ENCODE measurements at regions not wholly inside any gene's neighbourhood (a gene's known extent, or its start where the extent isn't known, plus 50 kb on each side); places are given as distances from the start of the nearest gene placed in this dataset.

- Mint-ChIP-seq H3K36me3 (ENCODE audit: insufficient read depth, unreplicated experiment) (no peaks in the 10 kb centered on the region), H3K27ac (ENCODE audit: unreplicated experiment) (no peak overlapping the region), H3K4me3 (ENCODE audit: unreplicated experiment) (no peak overlapping the region), H3K4me1 (ENCODE audit: low read depth, unreplicated experiment) (peaks cover 5% of the 10 kb centered on the region), H3K27me3 (ENCODE audit: insufficient read depth, unreplicated experiment) (no peaks in the 10 kb centered on the region), H3K9me3 (ENCODE audit: unreplicated experiment) (no peaks in the 10 kb centered on the region)
- DNase-seq, result no peak
- no TSS peak for BruUV-seq (replicated peaks)
- H3K4me1 ChIP-seq, result peaks cover 10% of the 10 kb centered on the region
- no peaks in the 10 kb centered on the region for H3K9me3 ChIP-seq
- ChIA-PET CTCF (no interaction called here), POLR2A (no interaction called here)
- H3K27me3 ChIP-seq (replicated peaks; ENCODE audit: control insufficient read depth, insufficient read depth, low read length), result no peaks in the 10 kb centered on the region
- no peak for TF ChIP-seq CTCF (IDR thresholded peaks at IDR 0.05; ENCODE audit: insufficient read depth in 1 of 2, low read depth in 1 of 2, low read length in 1 of 2, severe bottlenecking in 1 of 2, unreplicated experiment in 1 of 2)
- intact Hi-C loops (cut with micrococcal nuclease; ENCODE audit: unreplicated experiment), result no loop called here
- H3K36me3 ChIP-seq (ENCODE audit: control insufficient read depth, insufficient read depth, low read length), result no peaks in the 10 kb centered on the region
- no peak overlapping the region for H3K4me3 ChIP-seq (ENCODE audit: low read depth, low read length)
Observed at GRCh38 chr2:64367444-64368232, 86.3 kb upstream of the LGALSL start.

DNA sequence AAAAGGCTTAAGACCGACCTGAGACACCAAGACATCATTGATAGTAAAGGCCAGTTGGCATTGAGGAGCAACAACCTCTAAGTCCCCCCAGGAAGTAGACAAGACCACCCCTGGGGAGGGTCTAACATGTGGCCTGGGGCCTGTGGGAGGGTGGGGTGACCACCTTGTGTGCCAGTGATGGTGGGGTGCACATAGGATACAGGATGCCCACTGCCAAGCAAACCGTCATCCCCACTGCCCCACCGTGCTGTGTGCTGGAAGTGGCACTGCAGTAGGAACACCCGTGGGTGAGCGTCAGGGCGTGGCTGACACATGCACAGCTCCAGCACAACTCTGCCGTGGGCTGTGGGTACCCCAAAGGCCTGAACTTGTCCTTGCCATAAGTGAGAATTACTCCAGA, 84.3 kb upstream of the LGALSL start:
- Mint-ChIP-seq H3K36me3 (ENCODE audit: insufficient read depth, unreplicated experiment) (peaks cover 2% of the 10 kb centered on the region), H3K27ac (ENCODE audit: unreplicated experiment) (no peak overlapping the region), H3K4me3 (ENCODE audit: unreplicated experiment) (no peak overlapping the region), H3K4me1 (ENCODE audit: low read depth, unreplicated experiment) (peaks cover 5% of the 10 kb centered on the region), H3K9me3 (ENCODE audit: unreplicated experiment) (no peaks in the 10 kb centered on the region), H3K27me3 (ENCODE audit: insufficient read depth, unreplicated experiment) (no peaks in the 10 kb centered on the region)
- H3K27me3 ChIP-seq (replicated peaks; ENCODE audit: control insufficient read depth, insufficient read depth, low read length), result no peaks in the 10 kb centered on the region
- POLR2A ChIA-PET, result no interaction called here
- H3K9me3 ChIP-seq, result no peaks in the 10 kb centered on the region
- DNase-seq, result no peak
- no peaks in the 10 kb centered on the region for H3K36me3 ChIP-seq (ENCODE audit: control insufficient read depth, insufficient read depth, low read length)
- CTCF ChIA-PET, result no interaction called here
- no TSS peak for BruUV-seq (replicated peaks)
- H3K4me3 ChIP-seq (ENCODE audit: low read depth, low read length), result no peak overlapping the region
- intact Hi-C loops (cut with micrococcal nuclease; ENCODE audit: unreplicated experiment), result no loop called here
- H3K4me1 ChIP-seq, result peaks cover 5% of the 10 kb centered on the region; the same call in 1 of the 2 replicates
- no peak for TF ChIP-seq CTCF (IDR thresholded peaks at IDR 0.05; ENCODE audit: insufficient read depth in 1 of 2, low read depth in 1 of 2, low read length in 1 of 2, severe bottlenecking in 1 of 2, unreplicated experiment in 1 of 2)

DNA sequence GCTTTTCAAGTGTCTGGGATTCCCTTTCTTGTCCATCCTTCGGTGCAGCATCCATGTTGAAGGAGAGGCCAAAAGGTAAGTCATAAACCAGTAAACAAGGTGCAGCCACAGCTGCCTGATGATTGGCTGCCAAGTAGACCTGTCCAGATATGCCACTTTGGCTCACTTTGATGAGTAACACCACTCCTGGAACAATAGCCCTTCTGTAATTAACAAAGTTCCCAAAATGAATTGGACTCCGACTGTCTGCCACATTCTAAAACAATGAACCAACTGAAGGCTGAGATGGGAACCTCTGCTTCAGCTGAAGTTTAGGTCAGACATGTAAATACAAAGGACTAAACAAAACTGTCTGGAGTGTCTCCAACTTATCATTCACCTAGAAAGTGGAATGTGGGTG, 82.2 kb upstream of the LGALSL start:
- POLR2A ChIA-PET, result no interaction called here
- H3K36me3 Mint-ChIP-seq (ENCODE audit: insufficient read depth, unreplicated experiment), result peaks cover 5% of the 10 kb centered on the region
- no peak for DNase-seq
- intact Hi-C loops (cut with micrococcal nuclease; ENCODE audit: unreplicated experiment), result no loop called here
- Histone ChIP-seq H3K4me1 (peaks cover 5% of the 10 kb centered on the region; the same call in 1 of the 2 replicates), H3K36me3 (ENCODE audit: control insufficient read depth, insufficient read depth, low read length) (no peaks in the 10 kb centered on the region), H3K9me3 (no peaks in the 10 kb centered on the region), H3K4me3 (ENCODE audit: low read depth, low read length) (no peak overlapping the region), H3K27me3 (replicated peaks; ENCODE audit: control insufficient read depth, insufficient read depth, low read length) (no peaks in the 10 kb centered on the region)
- H3K9me3 Mint-ChIP-seq (ENCODE audit: unreplicated experiment), result no peaks in the 10 kb centered on the region
- H3K4me1 Mint-ChIP-seq (ENCODE audit: low read depth, unreplicated experiment), result peaks cover 5% of the 10 kb centered on the region
- no peak overlapping the region for H3K27ac Mint-ChIP-seq (ENCODE audit: unreplicated experiment)
- TF ChIP-seq CTCF (IDR thresholded peaks at IDR 0.05; ENCODE audit: insufficient read depth in 1 of 2, low read depth in 1 of 2, low read length in 1 of 2, severe bottlenecking in 1 of 2, unreplicated experiment in 1 of 2), result no peak
- no TSS peak for BruUV-seq (replicated peaks)
- H3K4me3 Mint-ChIP-seq (ENCODE audit: unreplicated experiment), result no peak overlapping the region
- H3K27me3 Mint-ChIP-seq (ENCODE audit: insufficient read depth, unreplicated experiment), result no peaks in the 10 kb centered on the region
- CTCF ChIA-PET, result no interaction called here

Measured in Caco-2 (cell line).